Gastroesophageal sphincter (tissue), 3 donors: ENCODE measurements at regions not wholly inside any gene's neighbourhood (a gene's known extent, or its start where the extent isn't known, plus 50 kb on each side); places are given as distances from the start of the nearest gene placed in this dataset.

Experiments used
- POLR2A ChIP-seq, 2 donors: fragments of 450-650 bp; IDR thresholded peaks; one replicate each; pipeline ENCODE4 v1.6.1; 2017; ENCODE audit warnings: antibody characterized with exemption in 2 of 2, mild to moderate bottlenecking in 2 of 2, moderate library complexity in 1 of 2
- POLR2AphosphoS5 ChIP-seq: sonication (generic); formaldehyde crosslinking; IDR thresholded peaks from one replicate; pipeline ENCODE4 v1.6.1; 2017; ENCODE audit warnings: antibody characterized with exemption
- TF ChIP-seq, protein P1 (sequence below), 4 experiments: fragments of 200-600 bp in 2 of 4; fragments of 450-650 bp in 2 of 4; sonication (generic) in 1 of 4; IDR thresholded peaks; one replicate each; pipeline ENCODE4 v1.5.1; 2017 to 2019; ENCODE audit warnings: antibody characterized with exemption in 4 of 4, mild to moderate bottlenecking in 2 of 4, moderate library complexity in 2 of 4

DNA sequence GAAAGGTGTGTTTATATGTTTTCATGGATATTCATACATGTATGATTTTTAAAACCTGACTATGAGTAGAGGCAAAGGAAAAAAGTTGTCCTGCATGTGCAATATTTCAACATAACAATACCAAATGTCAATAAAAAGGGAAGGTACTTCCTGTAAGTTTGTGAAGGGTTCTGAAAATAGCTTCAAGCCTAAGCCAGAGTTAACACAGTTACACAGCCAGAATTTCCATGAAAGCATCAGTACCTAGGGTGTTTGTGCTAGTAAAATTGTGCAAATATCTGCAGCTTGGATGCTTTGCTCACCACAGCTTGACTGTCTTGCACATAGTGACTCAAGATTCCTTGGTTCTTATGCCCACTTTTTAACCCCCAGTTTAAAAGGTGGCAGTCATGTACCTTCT is 193.1 kb upstream of the FAR2 start:
- TF ChIP-seq, protein P1, sequence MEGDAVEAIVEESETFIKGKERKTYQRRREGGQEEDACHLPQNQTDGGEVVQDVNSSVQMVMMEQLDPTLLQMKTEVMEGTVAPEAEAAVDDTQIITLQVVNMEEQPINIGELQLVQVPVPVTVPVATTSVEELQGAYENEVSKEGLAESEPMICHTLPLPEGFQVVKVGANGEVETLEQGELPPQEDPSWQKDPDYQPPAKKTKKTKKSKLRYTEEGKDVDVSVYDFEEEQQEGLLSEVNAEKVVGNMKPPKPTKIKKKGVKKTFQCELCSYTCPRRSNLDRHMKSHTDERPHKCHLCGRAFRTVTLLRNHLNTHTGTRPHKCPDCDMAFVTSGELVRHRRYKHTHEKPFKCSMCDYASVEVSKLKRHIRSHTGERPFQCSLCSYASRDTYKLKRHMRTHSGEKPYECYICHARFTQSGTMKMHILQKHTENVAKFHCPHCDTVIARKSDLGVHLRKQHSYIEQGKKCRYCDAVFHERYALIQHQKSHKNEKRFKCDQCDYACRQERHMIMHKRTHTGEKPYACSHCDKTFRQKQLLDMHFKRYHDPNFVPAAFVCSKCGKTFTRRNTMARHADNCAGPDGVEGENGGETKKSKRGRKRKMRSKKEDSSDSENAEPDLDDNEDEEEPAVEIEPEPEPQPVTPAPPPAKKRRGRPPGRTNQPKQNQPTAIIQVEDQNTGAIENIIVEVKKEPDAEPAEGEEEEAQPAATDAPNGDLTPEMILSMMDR (IDR thresholded peaks at IDR 0.05) = no peak
- no peak for TF ChIP-seq POLR2AphosphoS5
- TF ChIP-seq POLR2A (IDR thresholded peaks at IDR 0.05) = no peak
